ENCODE measurements at regions not wholly inside any gene's neighbourhood (a gene's known extent, or its start where the extent isn't known, plus 50 kb on each side); places are given as distances from the start of the nearest gene placed in this dataset.

- Histone ChIP-seq H3K27me3 (replicated peaks in 1 of 4; ENCODE audit: control extremely low read depth in 1 of 4, control insufficient read depth in 3 of 4, insufficient read depth in 4 of 4, low read length in 3 of 4) (no peaks in the 10 kb centered on the region), H3K9ac (ENCODE audit: low read length) (no peak overlapping the region), H3K27ac (ENCODE audit: low read length in 2 of 2) (no peak overlapping the region), H3K4me3 (ENCODE audit: control extremely low read depth in 1 of 5, extremely low read depth in 1 of 5, insufficient read depth in 1 of 5, low read depth in 2 of 5, low read length in 4 of 5) (no peak overlapping the region), H2AFZ (ENCODE audit: insufficient read depth, low read depth, low read length, poor library complexity, severe bottlenecking) (no peak overlapping the region), H3K4me1 (ENCODE audit: control insufficient read depth in 2 of 2, insufficient read depth in 2 of 2, low read length in 2 of 2) (no peaks in the 10 kb centered on the region), H3K9me3 (ENCODE audit: control extremely low read depth in 1 of 3, control insufficient read depth in 2 of 3, insufficient read depth in 1 of 3, low read length in 2 of 3) (no peaks in the 10 kb centered on the region), H3K4me2 (replicated peaks; ENCODE audit: low read depth, low read length, poor library complexity, severe bottlenecking) (no peak overlapping the region), H3K79me2 (ENCODE audit: control insufficient read depth, insufficient read depth, low read length) (no peaks in the 10 kb centered on the region), H4K20me1 (ENCODE audit: control insufficient read depth, insufficient read depth, low read length, poor library complexity, severe bottlenecking) (no peaks in the 10 kb centered on the region), H3K36me3 (replicated peaks in 1 of 2; ENCODE audit: control extremely low read depth in 1 of 2, control insufficient read depth in 1 of 2, extremely low read depth in 1 of 2, insufficient read depth in 2 of 2, low read length in 1 of 2) (no peaks in the 10 kb centered on the region)
- TF ChIP-seq EZH2 (IDR thresholded peaks at IDR 0.05; ENCODE audit: borderline replicate concordance, insufficient read depth, low read depth, low read length, poor library complexity, severe bottlenecking), result no peak
- no peak for TF ChIP-seq CTCF (IDR thresholded peaks at IDR 0.05)
- POLR2A ChIA-PET, result no interaction called here
- CTCF ChIA-PET, result no interaction called here
- Mint-ChIP-seq H3K9me3 (ENCODE audit: insufficient read depth) (no peaks in the 10 kb centered on the region), H3K4me1 (no peaks in the 10 kb centered on the region), H3K27ac (no peak overlapping the region), H3K27me3 (no peaks in the 10 kb centered on the region), H3K4me3 (no peak overlapping the region)
- no peak for DNase-seq
- no CpG with 5 or more reads among the region's 4 CpGs for WGBS (ENCODE audit: insufficient coverage)
- intact Hi-C loops (cut with micrococcal nuclease), result no loop called here
- ATAC-seq (ENCODE audit: low read depth), result no peak
Measured at GRCh38 chr17:71189493-71189831, 931.4 kb upstream of the SOX9 start.

- Mint-ChIP-seq H3K4me3 (no peak overlapping the region), H3K9me3 (ENCODE audit: insufficient read depth) (peaks cover 7% of the 10 kb centered on the region), H3K4me1 (no peaks in the 10 kb centered on the region), H3K27ac (no peak overlapping the region), H3K27me3 (no peaks in the 10 kb centered on the region)
- CTCF ChIA-PET, result no interaction called here
- Histone ChIP-seq H3K4me2 (replicated peaks; ENCODE audit: low read depth, low read length, poor library complexity, severe bottlenecking) (no peak overlapping the region), H4K20me1 (ENCODE audit: control insufficient read depth, insufficient read depth, low read length, poor library complexity, severe bottlenecking) (no peaks in the 10 kb centered on the region), H3K36me3 (replicated peaks in 1 of 2; ENCODE audit: control extremely low read depth in 1 of 2, control insufficient read depth in 1 of 2, extremely low read depth in 1 of 2, insufficient read depth in 2 of 2, low read length in 1 of 2) (no peaks in the 10 kb centered on the region), H3K27me3 (replicated peaks in 1 of 4; ENCODE audit: control extremely low read depth in 1 of 4, control insufficient read depth in 3 of 4, insufficient read depth in 4 of 4, low read length in 3 of 4) (no peaks in the 10 kb centered on the region), H3K9me3 (ENCODE audit: control extremely low read depth in 1 of 3, control insufficient read depth in 2 of 3, insufficient read depth in 1 of 3, low read length in 2 of 3) (no peaks in the 10 kb centered on the region), H3K9ac (ENCODE audit: low read length) (no peak overlapping the region), H3K4me3 (ENCODE audit: control extremely low read depth in 1 of 5, extremely low read depth in 1 of 5, insufficient read depth in 1 of 5, low read depth in 2 of 5, low read length in 4 of 5) (no peak overlapping the region), H3K27ac (ENCODE audit: low read length in 2 of 2) (no peak overlapping the region), H2AFZ (ENCODE audit: insufficient read depth, low read depth, low read length, poor library complexity, severe bottlenecking) (no peak overlapping the region), H3K79me2 (ENCODE audit: control insufficient read depth, insufficient read depth, low read length) (no peaks in the 10 kb centered on the region), H3K4me1 (ENCODE audit: control insufficient read depth in 2 of 2, insufficient read depth in 2 of 2, low read length in 2 of 2) (no peaks in the 10 kb centered on the region)
- ATAC-seq (ENCODE audit: low read depth) (no peak), DNase-seq (no peak)
- POLR2A ChIA-PET, result no interaction called here
- intact Hi-C loops (cut with micrococcal nuclease), result no loop called here
- TF ChIP-seq EZH2 (IDR thresholded peaks at IDR 0.05; ENCODE audit: borderline replicate concordance, insufficient read depth, low read depth, low read length, poor library complexity, severe bottlenecking) (no peak), CTCF (IDR thresholded peaks at IDR 0.05) (no peak)
- no CpG with 5 or more reads among the region's 2 CpGs for WGBS (ENCODE audit: insufficient coverage)
Measured at GRCh38 chr17:71192039-71192555, 928.7 kb upstream of the SOX9 start.

Data from B cell (primary cell).